GM12875 (cell line): ENCODE measurements at regions not wholly inside any gene's neighbourhood (a gene's known extent, or its start where the extent isn't known, plus 50 kb on each side); places are given as distances from the start of the nearest gene placed in this dataset.
A peak's percentile ranks its signal among the peaks of the same experiment; 100 is the strongest.

ENCODE experiments used
- H3K4me3 ChIP-seq: one replicate; pipeline ENCODE4 v1.5.1; 2011; ENCODE audit warnings: low read depth, low read length, control low read depth
- TF ChIP-seq, protein P1 (sequence below): IDR thresholded peaks from 2 replicates; pipeline ENCODE4 v1.5.1; 2011; ENCODE audit warnings: low read depth, mild to moderate bottlenecking, control low read depth, inconsistent platforms, low read length, moderate library complexity, borderline replicate concordance; ENCODE audit not compliant: insufficient read depth

DNA sequence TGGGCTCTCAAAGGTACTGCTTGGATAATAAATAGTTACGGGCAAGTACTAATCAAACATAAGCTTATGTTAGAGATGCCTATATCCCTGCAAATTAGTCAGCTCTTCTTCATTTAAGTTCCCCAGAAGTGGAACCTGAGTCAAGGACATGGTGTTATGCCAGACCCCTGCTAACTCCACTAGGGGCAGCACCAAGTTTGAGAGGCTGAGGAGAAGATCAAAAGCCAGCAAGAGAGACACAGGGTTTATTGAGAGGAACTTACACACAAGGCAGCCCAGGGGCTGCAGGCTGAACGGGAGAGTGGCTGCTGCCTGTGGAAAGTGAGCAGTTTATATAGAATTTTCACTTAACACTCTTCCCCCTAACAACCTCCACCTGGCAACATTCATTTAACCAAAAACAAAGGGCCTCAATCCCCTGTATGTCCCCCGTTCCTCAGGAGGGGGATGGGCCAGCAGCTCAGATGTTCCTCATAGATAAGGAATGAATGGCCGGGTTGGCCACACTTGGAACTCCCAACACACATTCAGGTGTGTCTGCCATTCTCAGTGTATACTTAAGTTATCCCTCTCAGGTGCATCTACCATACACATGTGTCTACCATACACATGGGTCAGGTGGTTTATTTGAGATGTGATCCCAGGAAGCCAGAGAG is 62.6 kb upstream of the GHITM start:
- TF ChIP-seq, protein P1, sequence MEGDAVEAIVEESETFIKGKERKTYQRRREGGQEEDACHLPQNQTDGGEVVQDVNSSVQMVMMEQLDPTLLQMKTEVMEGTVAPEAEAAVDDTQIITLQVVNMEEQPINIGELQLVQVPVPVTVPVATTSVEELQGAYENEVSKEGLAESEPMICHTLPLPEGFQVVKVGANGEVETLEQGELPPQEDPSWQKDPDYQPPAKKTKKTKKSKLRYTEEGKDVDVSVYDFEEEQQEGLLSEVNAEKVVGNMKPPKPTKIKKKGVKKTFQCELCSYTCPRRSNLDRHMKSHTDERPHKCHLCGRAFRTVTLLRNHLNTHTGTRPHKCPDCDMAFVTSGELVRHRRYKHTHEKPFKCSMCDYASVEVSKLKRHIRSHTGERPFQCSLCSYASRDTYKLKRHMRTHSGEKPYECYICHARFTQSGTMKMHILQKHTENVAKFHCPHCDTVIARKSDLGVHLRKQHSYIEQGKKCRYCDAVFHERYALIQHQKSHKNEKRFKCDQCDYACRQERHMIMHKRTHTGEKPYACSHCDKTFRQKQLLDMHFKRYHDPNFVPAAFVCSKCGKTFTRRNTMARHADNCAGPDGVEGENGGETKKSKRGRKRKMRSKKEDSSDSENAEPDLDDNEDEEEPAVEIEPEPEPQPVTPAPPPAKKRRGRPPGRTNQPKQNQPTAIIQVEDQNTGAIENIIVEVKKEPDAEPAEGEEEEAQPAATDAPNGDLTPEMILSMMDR, result peak; percentile 48; the same call in 1 of the 2 replicates
- H3K4me3 ChIP-seq, result no peak overlapping the region

DNA sequence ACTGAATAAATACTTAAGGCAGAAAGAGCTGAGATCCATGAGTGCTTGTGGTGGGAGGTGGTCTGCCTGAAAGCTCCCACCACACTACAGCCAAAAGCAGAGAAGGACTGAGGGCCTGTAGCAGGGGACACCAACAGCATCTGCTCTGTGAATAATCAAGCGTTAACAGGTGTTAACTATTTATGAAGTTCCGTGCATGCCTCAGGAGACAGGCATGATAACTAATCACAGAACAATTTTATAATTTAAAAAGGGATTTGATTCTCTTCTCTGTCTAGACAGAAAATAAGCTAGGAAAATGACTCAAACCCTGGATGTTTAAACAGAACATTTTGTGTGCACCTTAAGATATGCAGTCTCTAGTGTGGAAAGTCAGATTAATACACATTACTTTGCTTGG is 61.5 kb upstream of the GHITM start:
- TF ChIP-seq, protein P1, result no peak
- H3K4me3 ChIP-seq, result no peak overlapping the region

DNA sequence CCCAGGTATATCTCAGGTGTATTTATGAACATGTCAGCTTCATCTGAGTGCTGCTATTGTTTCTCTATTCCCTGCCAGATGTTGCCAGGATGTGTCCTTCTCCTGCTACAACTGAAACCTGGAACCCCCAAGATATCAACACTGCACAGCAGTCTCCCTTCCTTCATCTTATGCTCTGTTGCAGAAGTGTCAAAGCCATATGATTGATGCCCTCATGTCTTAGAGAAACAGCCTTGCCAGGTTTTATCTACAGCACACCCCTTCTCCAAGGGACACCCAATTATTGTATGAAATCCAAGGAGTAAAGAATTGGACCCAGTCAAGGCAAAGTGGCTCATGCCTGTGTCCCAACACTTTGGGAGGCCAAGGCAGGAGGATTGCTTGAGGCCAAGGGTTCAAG is 60.5 kb upstream of the GHITM start:
- H3K4me3 ChIP-seq, result no peak overlapping the region
- TF ChIP-seq, protein P1, result no peak

DNA sequence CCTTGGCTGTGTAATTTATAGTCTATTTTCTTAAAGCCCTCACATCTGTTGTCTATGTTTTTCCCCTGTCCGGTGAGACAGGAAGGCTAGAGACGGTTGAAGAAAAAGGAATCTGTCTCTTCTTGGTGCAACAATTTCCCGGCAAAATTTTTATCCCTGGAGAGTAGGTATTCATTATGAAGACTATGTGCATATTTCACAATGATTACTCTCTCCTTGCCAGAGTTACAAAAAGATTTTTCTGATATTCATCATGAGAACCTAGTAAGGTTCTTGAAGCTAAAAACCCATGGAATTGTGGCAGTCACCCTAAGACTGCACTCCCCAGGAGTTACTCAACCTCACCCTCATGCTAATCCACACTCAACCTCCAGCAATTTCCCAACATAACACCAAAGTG is 55.0 kb upstream of the GHITM start:
- TF ChIP-seq, protein P1, result no peak
- H3K4me3 ChIP-seq, result no peak overlapping the region

DNA sequence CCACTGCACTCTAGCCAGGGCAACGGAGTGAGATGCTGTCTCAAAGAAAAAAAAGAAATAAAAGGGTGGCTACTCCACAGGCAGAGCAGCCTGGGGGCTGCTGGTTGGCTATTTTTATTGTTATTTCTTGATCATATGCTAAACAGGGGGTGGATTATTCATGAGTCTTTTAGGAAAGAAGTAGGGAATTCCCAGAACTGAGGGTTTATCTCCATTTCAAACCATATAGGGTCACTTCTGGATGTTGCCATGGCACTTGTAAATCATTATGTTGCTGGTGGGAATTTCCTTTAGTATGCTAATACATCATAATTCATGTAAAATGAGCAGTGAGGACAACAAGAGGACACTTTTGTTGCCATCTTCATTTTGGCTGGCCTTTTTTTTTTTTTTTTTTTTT is 52.1 kb upstream of the GHITM start:
- TF ChIP-seq, protein P1, result no peak
- no peak overlapping the region for H3K4me3 ChIP-seq

DNA sequence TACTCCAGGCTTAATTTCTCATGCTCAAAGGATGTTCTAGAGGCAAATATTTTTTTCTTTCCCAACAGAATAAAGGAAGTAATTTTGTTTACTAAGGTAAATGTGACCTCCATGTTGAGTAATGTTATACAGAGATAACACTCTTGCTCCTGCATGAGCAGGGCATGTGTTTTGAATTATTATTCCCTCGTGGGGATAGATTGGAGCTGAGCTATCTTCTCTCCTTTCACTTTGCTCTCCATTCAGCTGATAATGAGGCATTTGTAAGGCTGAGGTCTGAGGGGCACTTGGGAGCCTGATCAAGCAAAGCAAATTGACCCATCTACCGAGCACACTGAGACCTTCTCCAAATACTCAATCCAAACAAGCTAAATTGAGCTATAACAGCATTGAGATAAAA is 50.7 kb upstream of the GHITM start:
- H3K4me3 ChIP-seq, result no peak overlapping the region
- TF ChIP-seq, protein P1, result no peak

DNA sequence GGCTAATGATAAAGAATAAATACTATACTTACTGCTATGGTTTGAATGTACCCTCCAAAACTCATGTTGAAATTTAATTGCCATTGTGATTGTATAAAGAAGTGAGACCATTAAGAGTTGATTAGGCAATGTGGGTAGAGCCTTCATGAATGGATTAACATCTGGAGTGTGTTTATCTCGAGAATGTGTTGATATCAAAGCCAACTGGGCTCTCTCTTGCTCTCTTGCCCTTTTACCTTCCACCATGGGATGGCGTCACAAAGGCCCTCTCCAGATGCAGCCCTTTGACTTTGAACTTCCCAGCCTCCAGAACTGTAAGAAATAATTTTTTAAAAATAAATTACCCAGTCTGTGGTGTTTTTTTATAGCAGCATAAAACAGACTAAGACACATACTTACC is 50.1 kb upstream of the GHITM start:
- H3K4me3 ChIP-seq, result no peak overlapping the region
- TF ChIP-seq, protein P1, result no peak
